ENCODE measurements at regions not wholly inside any gene's neighbourhood (a gene's known extent, or its start where the extent isn't known, plus 50 kb on each side); places are given as distances from the start of the nearest gene placed in this dataset.
"Not testable (repeated sequence)": the region's sequence is repeated elsewhere in the genome, so short reads cannot be mapped to it uniquely, and the experiment has no call there.

DNA sequence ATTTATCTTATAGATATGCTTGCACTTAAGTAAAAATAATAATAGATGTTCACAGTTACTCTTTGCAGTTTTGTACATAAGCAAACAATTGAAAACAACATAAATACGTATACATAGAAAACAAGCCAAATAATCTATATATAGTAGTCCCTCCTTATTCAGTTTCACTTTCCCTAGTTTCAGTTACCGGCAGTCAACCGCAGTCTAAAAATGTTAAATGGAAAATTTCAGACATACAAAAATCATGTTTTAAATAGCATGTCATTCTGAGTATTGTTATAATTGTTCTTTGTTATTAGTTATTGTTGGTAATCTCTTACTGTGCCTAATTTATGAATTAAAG is 262.0 kb downstream of the CGGBP1 start:
- peaks cover 54% of the 10 kb centered on the region for H3K27me3 Mint-ChIP-seq (ENCODE audit: low read depth)
- H3K4me3 Mint-ChIP-seq = no peak overlapping the region
- H3K27ac Mint-ChIP-seq = no peak overlapping the region
- no peaks in the 10 kb centered on the region for H3K36me3 Mint-ChIP-seq (ENCODE audit: low read depth)
- H3K4me1 Mint-ChIP-seq (ENCODE audit: low read depth) = peaks cover 9% of the 10 kb centered on the region
- no peak for DNase-seq (ENCODE audit: low spot score)
- no peaks in the 10 kb centered on the region for H3K9me3 Mint-ChIP-seq

GRCh38 chr3:87796137-87796842 is 262.5 kb downstream of the CGGBP1 start:
- DNase-seq (ENCODE audit: low spot score) = no peak
- H3K9me3 Mint-ChIP-seq = no peaks in the 10 kb centered on the region
- H3K4me3 Mint-ChIP-seq = no peak overlapping the region
- H3K27me3 Mint-ChIP-seq (ENCODE audit: low read depth) = peaks cover 59% of the 10 kb centered on the region
- H3K4me1 Mint-ChIP-seq (ENCODE audit: low read depth) = peaks cover 9% of the 10 kb centered on the region
- H3K27ac Mint-ChIP-seq = no peak overlapping the region
- no peaks in the 10 kb centered on the region for H3K36me3 Mint-ChIP-seq (ENCODE audit: low read depth)

DNA sequence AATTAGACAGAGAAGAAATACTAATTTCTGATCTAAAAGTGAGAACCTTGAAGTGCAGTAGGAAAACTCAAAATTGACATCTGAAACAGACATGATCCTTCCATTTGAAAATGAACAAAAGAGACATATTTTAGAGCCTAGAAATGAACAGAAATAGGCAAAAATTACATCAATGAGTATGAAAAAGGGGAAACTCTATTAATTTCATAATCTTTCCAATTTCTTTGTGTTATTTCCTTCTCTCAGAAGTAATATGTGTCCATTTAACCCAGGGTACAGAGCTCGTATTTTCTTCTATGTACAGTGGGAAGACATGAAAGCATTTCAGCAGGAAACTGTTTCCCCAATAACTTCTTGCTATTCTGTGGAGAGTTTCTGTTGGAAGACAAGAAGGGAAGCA is 263.1 kb downstream of the CGGBP1 start:
- Mint-ChIP-seq H3K27ac (no peak overlapping the region), H3K9me3 (no peaks in the 10 kb centered on the region), H3K4me1 (ENCODE audit: low read depth) (peaks cover 9% of the 10 kb centered on the region), H3K27me3 (ENCODE audit: low read depth) (peaks cover 65% of the 10 kb centered on the region), H3K4me3 (no peak overlapping the region), H3K36me3 (ENCODE audit: low read depth) (no peaks in the 10 kb centered on the region)
- DNase-seq (ENCODE audit: low spot score) = no peak

DNA sequence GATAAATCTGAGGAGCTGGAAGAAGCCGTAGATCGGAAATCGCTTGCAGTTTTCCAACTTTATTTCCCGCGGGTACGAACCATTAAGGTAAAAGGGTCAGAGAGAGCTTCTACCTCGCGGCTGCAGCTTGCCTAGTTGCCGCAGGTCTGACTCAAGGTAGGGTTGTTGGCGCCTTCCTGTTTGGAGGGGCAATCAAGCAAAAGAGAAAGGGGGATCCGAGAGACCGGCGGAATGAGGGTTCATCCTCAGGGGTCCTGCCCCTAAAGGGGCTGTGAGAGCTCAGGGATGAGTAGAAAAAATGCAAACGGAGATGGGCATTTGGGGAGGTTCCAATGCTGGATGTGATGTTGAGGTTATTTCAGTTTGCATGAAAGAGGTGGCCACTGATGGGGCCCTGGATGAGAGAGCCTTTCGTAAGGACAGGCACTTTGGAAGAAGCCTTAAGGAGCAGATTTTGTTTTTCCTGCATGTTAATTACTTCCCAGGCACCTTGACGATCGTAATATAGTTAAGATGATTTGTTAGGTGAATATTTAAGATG is 265.4 kb downstream of the CGGBP1 start:
- no peaks in the 10 kb centered on the region for H3K9me3 Mint-ChIP-seq
- DNase-seq (ENCODE audit: low spot score) = no peak
- peak overlapping the region; percentile 22 for H3K4me3 Mint-ChIP-seq
- no peak overlapping the region for H3K27ac Mint-ChIP-seq
- no peaks in the 10 kb centered on the region for H3K36me3 Mint-ChIP-seq (ENCODE audit: low read depth)
- peaks cover 9% of the 10 kb centered on the region for H3K4me1 Mint-ChIP-seq (ENCODE audit: low read depth)
- peaks cover 60% of the 10 kb centered on the region for H3K27me3 Mint-ChIP-seq (ENCODE audit: low read depth)

- DNase-seq (ENCODE audit: low spot score) = no peak
- peaks cover 55% of the 10 kb centered on the region for H3K27me3 Mint-ChIP-seq (ENCODE audit: low read depth)
- peak within 1 kb of the TSS; percentile 70 for H3K4me3 Mint-ChIP-seq
- H3K36me3 Mint-ChIP-seq (ENCODE audit: low read depth) = no peaks in the 10 kb centered on the region
- H3K27ac Mint-ChIP-seq = peak within 1 kb of the TSS; percentile 4
- H3K4me1 Mint-ChIP-seq (ENCODE audit: low read depth) = peaks cover 9% of the 10 kb centered on the region
- no peaks in the 10 kb centered on the region for H3K9me3 Mint-ChIP-seq
These were observed 266.1 kb downstream of the CGGBP1 start, which contains the start of gene HTR1F for GRCh38 chr3:87792534-87793336. Gene HTR1F, plus strand, starts transcription at chr3:87792706.

GRCh38 chr3:87792198-87792533 is 266.6 kb downstream of the CGGBP1 start:
- H3K4me1 Mint-ChIP-seq (ENCODE audit: low read depth) = peaks cover 9% of the 10 kb centered on the region
- H3K4me3 Mint-ChIP-seq = peak overlapping the region; percentile 70
- no peaks in the 10 kb centered on the region for H3K9me3 Mint-ChIP-seq
- DNase-seq (ENCODE audit: low spot score) = no peak
- peaks cover 55% of the 10 kb centered on the region for H3K27me3 Mint-ChIP-seq (ENCODE audit: low read depth)
- peak overlapping the region; percentile 4 for H3K27ac Mint-ChIP-seq
- H3K36me3 Mint-ChIP-seq (ENCODE audit: low read depth) = no peaks in the 10 kb centered on the region

DNA sequence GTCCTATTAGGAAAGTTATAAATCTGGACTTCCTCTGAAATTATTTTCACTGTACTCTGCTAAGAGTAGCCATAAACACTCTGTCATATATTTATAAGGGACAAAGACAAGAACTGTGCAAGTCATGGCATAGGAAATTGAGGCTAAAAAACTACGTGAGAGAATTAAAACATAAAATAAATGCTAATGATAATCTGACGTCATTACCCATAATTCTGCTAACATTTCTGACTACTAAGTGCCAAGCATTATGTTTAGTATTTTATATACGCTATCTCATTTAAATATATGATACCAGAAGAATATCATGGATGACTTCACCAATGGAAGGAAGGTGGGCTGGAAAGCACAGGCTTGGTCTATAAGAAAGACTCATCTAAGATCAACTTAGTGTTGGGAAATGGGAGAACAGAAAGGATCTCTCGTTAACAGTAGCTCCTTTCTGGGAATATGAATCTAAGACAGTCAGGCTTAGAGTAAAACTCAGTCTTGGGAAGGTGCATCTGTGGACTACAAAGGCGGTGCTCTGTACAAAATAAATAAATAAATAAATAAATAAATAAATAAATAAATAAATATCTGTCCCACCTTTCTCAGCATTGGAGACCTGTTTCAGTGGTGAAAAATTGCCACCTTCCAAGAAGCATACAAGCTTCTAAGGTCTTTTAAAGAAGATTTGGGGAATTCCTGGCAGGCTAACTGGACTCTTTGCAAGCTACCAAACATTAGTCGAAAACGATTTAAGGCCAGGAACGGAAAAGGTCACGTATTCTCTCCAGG is 267.4 kb downstream of the CGGBP1 start:
- H3K4me1 Mint-ChIP-seq (ENCODE audit: low read depth) = peaks cover 6% of the 10 kb centered on the region
- H3K27me3 Mint-ChIP-seq (ENCODE audit: low read depth) = peaks cover 53% of the 10 kb centered on the region
- no peaks in the 10 kb centered on the region for H3K9me3 Mint-ChIP-seq
- no peak for DNase-seq (ENCODE audit: low spot score)
- H3K4me3 Mint-ChIP-seq = no peak overlapping the region
- H3K36me3 Mint-ChIP-seq (ENCODE audit: low read depth) = no peaks in the 10 kb centered on the region
- H3K27ac Mint-ChIP-seq = no peak overlapping the region

GRCh38 chr3:87789049-87789448 is 269.8 kb downstream of the CGGBP1 start:
- not testable (repeated sequence) for H3K9me3 Mint-ChIP-seq; H3K4me1 Mint-ChIP-seq (ENCODE audit: low read depth); H3K36me3 Mint-ChIP-seq (ENCODE audit: low read depth); DNase-seq (ENCODE audit: low spot score); H3K4me3 Mint-ChIP-seq; H3K27ac Mint-ChIP-seq
- peaks cover 35% of the 10 kb centered on the region for H3K27me3 Mint-ChIP-seq (ENCODE audit: low read depth)

- no peak for DNase-seq (ENCODE audit: low spot score)
- Mint-ChIP-seq H3K27me3 (ENCODE audit: low read depth) (peaks cover 30% of the 10 kb centered on the region), H3K27ac (no peak overlapping the region), H3K4me1 (ENCODE audit: low read depth) (peaks cover 6% of the 10 kb centered on the region), H3K9me3 (no peaks in the 10 kb centered on the region), H3K4me3 (no peak overlapping the region), H3K36me3 (ENCODE audit: low read depth) (no peaks in the 10 kb centered on the region)
These were observed 270.3 kb downstream of the CGGBP1 start for GRCh38 chr3:87788516-87788915.

DNA sequence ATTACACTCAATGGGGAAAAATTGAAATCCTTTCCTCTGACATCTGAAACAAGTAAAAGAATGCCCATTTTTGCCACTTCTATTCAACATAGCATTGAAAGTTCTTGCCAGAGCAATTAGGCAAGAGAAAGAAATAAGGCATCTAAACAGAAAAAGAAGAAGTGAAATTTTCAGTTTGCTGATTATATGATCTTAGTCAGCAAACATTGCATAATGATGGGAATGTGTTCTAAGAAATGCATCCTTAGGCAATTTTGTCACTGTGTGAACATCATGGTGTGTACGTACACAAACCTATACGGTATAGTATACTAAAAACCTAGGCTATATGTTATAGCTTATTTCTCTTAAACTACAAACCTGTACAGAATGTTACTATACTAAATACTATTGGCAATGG is 278.0 kb downstream of the CGGBP1 start:
- no peaks in the 10 kb centered on the region for H3K9me3 Mint-ChIP-seq
- DNase-seq (ENCODE audit: low spot score) = no peak
- no peaks in the 10 kb centered on the region for H3K4me1 Mint-ChIP-seq (ENCODE audit: low read depth)

GRCh38 chr3:87778876-87779275 is 279.9 kb downstream of the CGGBP1 start:
- no peaks in the 10 kb centered on the region for H3K27me3 Mint-ChIP-seq (ENCODE audit: low read depth)

More for the DNA sequence above, 278.0 kb downstream of the CGGBP1 start:
- Mint-ChIP-seq H3K27me3 (ENCODE audit: low read depth) (no peaks in the 10 kb centered on the region), H3K27ac (no peak overlapping the region), H3K4me3 (no peak overlapping the region), H3K36me3 (ENCODE audit: low read depth) (no peaks in the 10 kb centered on the region)

DNA sequence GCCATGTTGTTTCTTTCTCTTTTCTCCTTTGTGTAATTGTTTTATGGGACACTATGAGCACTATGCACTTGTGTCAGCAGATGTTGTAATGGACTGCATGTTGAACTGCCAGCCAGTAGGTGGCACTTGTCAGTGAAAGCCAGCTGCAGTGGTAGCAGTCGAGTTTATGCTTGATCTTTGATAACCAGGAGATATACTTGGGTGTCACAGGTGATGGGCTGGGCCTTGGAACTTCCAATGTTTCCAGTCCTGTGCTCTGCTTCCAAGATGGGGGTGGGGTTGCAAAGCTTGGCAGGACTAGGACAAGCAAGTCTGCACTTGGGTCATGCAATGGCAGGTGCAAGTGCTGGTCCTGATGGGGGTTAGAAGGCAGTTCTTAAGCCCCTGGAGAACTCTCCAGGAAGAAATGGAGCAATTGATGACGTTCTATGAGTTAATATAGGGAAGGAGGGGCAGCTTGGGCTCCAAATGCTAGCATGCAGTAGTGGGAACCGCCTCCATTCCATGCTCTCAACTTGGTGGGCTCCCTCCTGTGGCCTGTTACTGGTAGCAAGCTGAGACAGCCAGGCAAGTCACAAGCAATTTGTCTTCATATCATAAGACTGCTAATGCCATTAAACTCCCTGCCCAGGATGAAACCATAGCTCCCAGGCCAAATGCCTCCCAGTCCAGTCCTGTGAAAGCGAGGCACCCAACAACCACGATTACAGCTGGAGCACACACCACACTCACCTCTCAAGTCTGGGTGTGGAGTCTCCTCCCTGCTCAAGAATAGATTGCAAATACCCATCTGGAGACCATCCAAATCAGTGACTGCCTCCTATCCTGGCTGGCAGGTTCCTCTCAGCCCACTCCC is 287.2 kb downstream of the CGGBP1 start:
- Mint-ChIP-seq H3K27me3 (ENCODE audit: low read depth) (peaks cover 3% of the 10 kb centered on the region), H3K27ac (no peak overlapping the region), H3K4me3 (no peak overlapping the region), H3K36me3 (ENCODE audit: low read depth) (no peaks in the 10 kb centered on the region), H3K4me1 (ENCODE audit: low read depth) (peaks cover 2% of the 10 kb centered on the region), H3K9me3 (no peaks in the 10 kb centered on the region)
- DNase-seq (ENCODE audit: low spot score) = no peak

More at GRCh38 chr3:87778876-87779275, 279.9 kb downstream of the CGGBP1 start:
- Mint-ChIP-seq H3K4me3 (no peak overlapping the region), H3K4me1 (ENCODE audit: low read depth) (no peaks in the 10 kb centered on the region), H3K27ac (no peak overlapping the region), H3K9me3 (no peaks in the 10 kb centered on the region), H3K36me3 (ENCODE audit: low read depth) (no peaks in the 10 kb centered on the region)
- DNase-seq (ENCODE audit: low spot score) = no peak

GRCh38 chr3:87766721-87767120 is 292.1 kb downstream of the CGGBP1 start:
- Mint-ChIP-seq H3K27ac (no peak overlapping the region), H3K27me3 (ENCODE audit: low read depth) (peaks cover 3% of the 10 kb centered on the region), H3K4me3 (no peak overlapping the region), H3K9me3 (no peaks in the 10 kb centered on the region), H3K4me1 (ENCODE audit: low read depth) (peaks cover 2% of the 10 kb centered on the region), H3K36me3 (ENCODE audit: low read depth) (no peaks in the 10 kb centered on the region)
- DNase-seq (ENCODE audit: low spot score) = no peak
